ENCODE measurements at regions not wholly inside any gene's neighbourhood (a gene's known extent, or its start where the extent isn't known, plus 50 kb on each side); places are given as distances from the start of the nearest gene placed in this dataset.

GRCh38 chr10:91335147-91335546 lies 75.0 kb upstream of the HECTD2 start:
- no peak for DNase-seq (ENCODE audit: extremely low read depth, low read depth, low spot score)

GRCh38 chr10:91339729-91340128 lies 70.4 kb upstream of the HECTD2 start:
- DNase-seq (ENCODE audit: extremely low read depth, low read depth, low spot score) = no peak

GRCh38 chr10:91340613-91341362 lies 69.4 kb upstream of the HECTD2 start:
- DNase-seq (ENCODE audit: extremely low read depth, low read depth, low spot score) = peak; percentile 87

- DNase-seq (ENCODE audit: extremely low read depth, low read depth, low spot score) = no peak
Observed at GRCh38 chr10:91341686-91342085, 68.5 kb upstream of the HECTD2 start.

- no peak for DNase-seq (ENCODE audit: extremely low read depth, low read depth, low spot score)
Observed at GRCh38 chr10:91343010-91343409, 67.1 kb upstream of the HECTD2 start.

- DNase-seq (ENCODE audit: extremely low read depth, low read depth, low spot score) = no peak
Observed at GRCh38 chr10:91344117-91344856, 65.9 kb upstream of the HECTD2 start.

- DNase-seq (ENCODE audit: extremely low read depth, low read depth, low spot score) = no peak
Observed at GRCh38 chr10:91345716-91346115, 64.4 kb upstream of the HECTD2 start.

- no peak for DNase-seq (ENCODE audit: extremely low read depth, low read depth, low spot score)
Observed at GRCh38 chr10:91347529-91347928, 62.6 kb upstream of the HECTD2 start.

- peak; percentile 41 for DNase-seq (ENCODE audit: extremely low read depth, low read depth, low spot score)
Observed at GRCh38 chr10:91349381-91349780, 60.8 kb upstream of the HECTD2 start.

GRCh38 chr10:91350651-91351081 lies 59.5 kb upstream of the HECTD2 start:
- no peak for DNase-seq (ENCODE audit: extremely low read depth, low read depth, low spot score)

- no peak for DNase-seq (ENCODE audit: extremely low read depth, low read depth, low spot score)
Observed at GRCh38 chr10:91352760-91353159, 57.4 kb upstream of the HECTD2 start.

- no peak for DNase-seq (ENCODE audit: extremely low read depth, low read depth, low spot score)
Observed at GRCh38 chr10:91354166-91355075, 55.7 kb upstream of the HECTD2 start.

- no peak for DNase-seq (ENCODE audit: extremely low read depth, low read depth, low spot score)
Observed at GRCh38 chr10:91355998-91356397, 54.1 kb upstream of the HECTD2 start.

GRCh38 chr10:91357497-91357896 lies 52.6 kb upstream of the HECTD2 start:
- DNase-seq (ENCODE audit: extremely low read depth, low read depth, low spot score) = no peak
